Activated naive CD8-positive, alpha-beta T cell treated with anti-CD3 and anti-CD28 coated beads, Interleukin-2, amount 10 ng/mL, durations not matched to agents 7 days and 5 days (primary cell): ENCODE measurements at regions not wholly inside any gene's neighbourhood (a gene's known extent, or its start where the extent isn't known, plus 50 kb on each side); places are given as distances from the start of the nearest gene placed in this dataset.
"Not testable (repeated sequence)": the region's sequence is repeated elsewhere in the genome, so short reads cannot be mapped to it uniquely, and the experiment has no call there.

Experiments used
- ATAC-seq: fragments of 150-1000 bp; cut with Tn5 transposase; one replicate; pipeline ENCODE4 v1.10.0; 2021; ENCODE audit warnings: low read depth, moderate library complexity
- POLR2A ChIA-PET: fragments of 350-600 bp; sonication (Branson Sonifier 250); formaldehyde crosslinking; loops from one replicate; lab custom pipeline; 2021; ENCODE audit warnings: antibody characterized with exemption; lab: Charles Lee
- DNase-seq: peaks from one replicate; pipeline ENCODE4 v3.0.0; 2021
- H3K27ac Mint-ChIP-seq: one replicate; pipeline ENCODE4 v1.8.0; 2022; ENCODE audit warnings: mild to moderate bottlenecking, mixed read lengths
- H3K27me3 Mint-ChIP-seq: one replicate; pipeline ENCODE4 v1.8.0; 2022; ENCODE audit warnings: mild to moderate bottlenecking, moderate library complexity, mixed read lengths
- H3K36me3 Mint-ChIP-seq: one replicate; pipeline ENCODE4 v1.8.0; 2021; ENCODE audit warnings: mild to moderate bottlenecking, mixed read lengths
- H3K4me1 Mint-ChIP-seq: one replicate; pipeline ENCODE4 v1.8.0; 2021; ENCODE audit warnings: mixed read lengths
- H3K4me3 Mint-ChIP-seq: one replicate; pipeline ENCODE4 v1.8.0; 2022; ENCODE audit warnings: mild to moderate bottlenecking, moderate library complexity, mixed read lengths
- H3K9me3 Mint-ChIP-seq: one replicate; pipeline ENCODE4 v1.8.0; 2021; ENCODE audit warnings: mixed read lengths

GRCh38 chr12:127041985-127042625, 1224.9 kb upstream of the TMEM132C start:
- POLR2A ChIA-PET: no interaction called here
- Mint-ChIP-seq H3K4me3 (no peak overlapping the region), H3K27me3 (peaks cover 4% of the 10 kb centered on the region), H3K4me1 (no peaks in the 10 kb centered on the region), H3K9me3 (peaks cover 1% of the 10 kb centered on the region), H3K36me3 (no peaks in the 10 kb centered on the region), H3K27ac (no peak overlapping the region)
- no peak for DNase-seq
- ATAC-seq: no peak

- POLR2A ChIA-PET: no interaction called here
- H3K27ac Mint-ChIP-seq: no peak overlapping the region
These were observed 1223.2 kb upstream of the TMEM132C start for GRCh38 chr12:127043731-127044130.

DNA sequence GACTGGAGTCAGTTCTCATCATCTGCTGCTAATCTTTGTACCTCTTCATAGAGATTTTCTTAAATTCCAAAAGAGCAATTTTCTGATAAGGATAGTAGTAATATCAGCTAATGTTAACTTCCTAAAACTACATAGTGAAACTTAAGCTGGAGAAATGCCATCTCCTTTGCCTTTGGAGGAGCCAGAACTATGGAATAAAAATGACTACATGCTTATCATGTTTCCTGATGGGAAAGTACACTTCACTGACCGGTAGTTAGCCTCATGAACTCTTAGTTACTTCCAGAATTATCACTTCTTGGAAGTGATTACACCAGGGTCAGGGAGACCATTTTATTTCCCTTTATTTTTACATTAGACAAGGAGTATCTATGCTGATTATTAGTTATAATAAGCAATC, 1222.1 kb upstream of the TMEM132C start:
- no peaks in the 10 kb centered on the region for H3K36me3 Mint-ChIP-seq
- H3K4me1 Mint-ChIP-seq: no peaks in the 10 kb centered on the region
- POLR2A ChIA-PET: no interaction called here
- no peak for ATAC-seq
- no peak overlapping the region for H3K4me3 Mint-ChIP-seq
- no peak overlapping the region for H3K27ac Mint-ChIP-seq
- peaks cover 1% of the 10 kb centered on the region for H3K9me3 Mint-ChIP-seq
- no peak for DNase-seq
- H3K27me3 Mint-ChIP-seq: peaks cover 4% of the 10 kb centered on the region

More at GRCh38 chr12:127043731-127044130, 1223.2 kb upstream of the TMEM132C start:
- peaks cover 1% of the 10 kb centered on the region for H3K9me3 Mint-ChIP-seq
- H3K27me3 Mint-ChIP-seq: peaks cover 5% of the 10 kb centered on the region
- DNase-seq (no peak), ATAC-seq (no peak)
- no peak overlapping the region for H3K4me3 Mint-ChIP-seq
- no peaks in the 10 kb centered on the region for H3K36me3 Mint-ChIP-seq
- no peaks in the 10 kb centered on the region for H3K4me1 Mint-ChIP-seq

GRCh38 chr12:127046467-127046866, 1220.5 kb upstream of the TMEM132C start:
- Mint-ChIP-seq H3K9me3 (peaks cover 1% of the 10 kb centered on the region), H3K4me1 (no peaks in the 10 kb centered on the region), H3K4me3 (no peak overlapping the region), H3K27me3 (peaks cover 3% of the 10 kb centered on the region), H3K27ac (no peak overlapping the region), H3K36me3 (no peaks in the 10 kb centered on the region)
- POLR2A ChIA-PET: no interaction called here
- DNase-seq (no peak), ATAC-seq (no peak)

- Mint-ChIP-seq H3K27me3 (peaks cover 4% of the 10 kb centered on the region), H3K27ac (no peak overlapping the region), H3K4me3 (no peak overlapping the region), H3K4me1 (no peaks in the 10 kb centered on the region), H3K36me3 (no peaks in the 10 kb centered on the region), H3K9me3 (no peaks in the 10 kb centered on the region)
- DNase-seq (no peak), ATAC-seq (no peak)
- POLR2A ChIA-PET: no interaction called here
These were observed 1218.9 kb upstream of the TMEM132C start for GRCh38 chr12:127048057-127048456.

- H3K4me3 Mint-ChIP-seq, H3K9me3 Mint-ChIP-seq, H3K27ac Mint-ChIP-seq, H3K4me1 Mint-ChIP-seq, POLR2A ChIA-PET, DNase-seq, H3K27me3 Mint-ChIP-seq, ATAC-seq, H3K36me3 Mint-ChIP-seq: not testable (repeated sequence)
These were observed 1218.4 kb upstream of the TMEM132C start for GRCh38 chr12:127048525-127048924.

- DNase-seq: no peak
- no peak for ATAC-seq
- H3K9me3 Mint-ChIP-seq: no peaks in the 10 kb centered on the region
- H3K36me3 Mint-ChIP-seq: no peaks in the 10 kb centered on the region
- H3K4me3 Mint-ChIP-seq: no peak overlapping the region
- no peak overlapping the region for H3K27ac Mint-ChIP-seq
- POLR2A ChIA-PET: no interaction called here
- H3K27me3 Mint-ChIP-seq: peaks cover 4% of the 10 kb centered on the region
- no peaks in the 10 kb centered on the region for H3K4me1 Mint-ChIP-seq
These were observed 1215.8 kb upstream of the TMEM132C start for GRCh38 chr12:127051139-127051538.

DNA sequence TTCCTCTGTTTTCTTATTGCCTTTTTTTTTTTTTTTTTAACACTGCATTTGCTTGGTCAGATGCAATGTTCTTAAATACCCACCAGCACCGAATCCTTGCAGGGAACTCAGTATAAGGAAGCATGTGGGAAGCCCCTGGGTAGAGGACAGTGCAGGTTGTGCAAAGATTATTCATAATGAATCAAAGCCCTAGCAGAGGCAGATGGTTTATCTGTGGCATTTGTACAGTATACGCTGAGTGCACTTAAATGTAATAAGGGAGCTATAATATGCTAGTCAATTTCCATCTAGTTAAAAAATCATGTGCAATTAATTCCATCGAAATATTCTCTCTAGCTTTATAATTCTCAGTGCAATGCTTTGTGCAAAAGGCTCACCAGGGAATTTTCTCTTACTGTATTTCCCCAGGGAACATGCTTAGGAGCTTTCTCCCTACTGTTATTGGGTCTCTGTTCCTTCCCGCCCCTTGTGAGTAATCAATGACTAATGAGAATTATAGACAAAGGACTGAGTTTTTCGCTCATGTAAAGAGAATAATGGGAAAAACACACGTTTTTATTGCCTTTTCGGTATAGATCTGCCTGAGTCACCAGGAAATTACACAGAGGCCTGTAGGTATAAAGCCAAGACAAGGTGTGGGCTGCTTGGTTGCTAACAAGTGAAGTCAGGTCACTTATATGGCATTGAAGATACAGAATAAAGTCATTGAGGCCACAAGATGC, 1214.3 kb upstream of the TMEM132C start:
- POLR2A ChIA-PET: no interaction called here
- no peaks in the 10 kb centered on the region for H3K4me1 Mint-ChIP-seq
- H3K36me3 Mint-ChIP-seq: no peaks in the 10 kb centered on the region
- H3K9me3 Mint-ChIP-seq: no peaks in the 10 kb centered on the region
- H3K4me3 Mint-ChIP-seq: no peak overlapping the region
- H3K27ac Mint-ChIP-seq: no peak overlapping the region
- DNase-seq (no peak), ATAC-seq (no peak)
- H3K27me3 Mint-ChIP-seq: peaks cover 2% of the 10 kb centered on the region

- POLR2A ChIA-PET: no interaction called here
- Mint-ChIP-seq H3K27ac (no peak overlapping the region), H3K36me3 (no peaks in the 10 kb centered on the region), H3K4me1 (no peaks in the 10 kb centered on the region), H3K4me3 (no peak overlapping the region), H3K9me3 (no peaks in the 10 kb centered on the region), H3K27me3 (peaks cover 2% of the 10 kb centered on the region)
- DNase-seq (no peak), ATAC-seq (no peak)
These were observed 1212.4 kb upstream of the TMEM132C start for GRCh38 chr12:127054531-127054930.

- Mint-ChIP-seq H3K36me3 (no peaks in the 10 kb centered on the region), H3K9me3 (no peaks in the 10 kb centered on the region), H3K4me1 (no peaks in the 10 kb centered on the region), H3K4me3 (no peak overlapping the region), H3K27me3 (no peaks in the 10 kb centered on the region), H3K27ac (no peak overlapping the region)
- DNase-seq: no peak
- ATAC-seq: no peak
- POLR2A ChIA-PET: no interaction called here
These were observed 1206.6 kb upstream of the TMEM132C start for GRCh38 chr12:127060310-127060847.

DNA sequence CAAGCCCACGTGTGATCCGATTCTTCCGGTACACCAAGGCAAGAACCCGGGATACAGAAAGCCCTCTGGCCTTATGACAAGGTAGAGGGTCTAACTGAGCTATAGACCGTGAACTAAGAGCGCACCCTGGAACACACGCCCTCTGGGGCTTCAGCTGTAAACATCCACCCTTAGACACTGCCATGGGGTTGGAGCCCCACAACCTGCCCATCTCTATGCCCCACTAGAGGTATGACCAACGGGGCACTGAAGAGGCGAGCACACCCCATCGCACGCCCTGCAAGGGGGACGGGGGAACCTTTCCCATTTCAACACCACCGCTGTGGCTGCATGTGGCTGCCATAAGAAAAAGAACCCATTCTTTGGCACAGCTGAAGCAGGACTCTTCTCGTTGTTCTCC, 1206.0 kb upstream of the TMEM132C start:
- ATAC-seq (no peak), DNase-seq (no peak)
- POLR2A ChIA-PET: no interaction called here
- Mint-ChIP-seq H3K36me3 (no peaks in the 10 kb centered on the region), H3K4me3 (no peak overlapping the region), H3K27me3 (no peaks in the 10 kb centered on the region), H3K4me1 (no peaks in the 10 kb centered on the region), H3K9me3 (no peaks in the 10 kb centered on the region), H3K27ac (no peak overlapping the region)

- POLR2A ChIA-PET: no interaction called here
- Mint-ChIP-seq H3K9me3 (no peaks in the 10 kb centered on the region), H3K4me1 (no peaks in the 10 kb centered on the region), H3K27ac (no peak overlapping the region), H3K27me3 (no peaks in the 10 kb centered on the region), H3K4me3 (no peak overlapping the region), H3K36me3 (no peaks in the 10 kb centered on the region)
- ATAC-seq (no peak), DNase-seq (no peak)
These were observed 1203.5 kb upstream of the TMEM132C start for GRCh38 chr12:127063339-127064072.

DNA sequence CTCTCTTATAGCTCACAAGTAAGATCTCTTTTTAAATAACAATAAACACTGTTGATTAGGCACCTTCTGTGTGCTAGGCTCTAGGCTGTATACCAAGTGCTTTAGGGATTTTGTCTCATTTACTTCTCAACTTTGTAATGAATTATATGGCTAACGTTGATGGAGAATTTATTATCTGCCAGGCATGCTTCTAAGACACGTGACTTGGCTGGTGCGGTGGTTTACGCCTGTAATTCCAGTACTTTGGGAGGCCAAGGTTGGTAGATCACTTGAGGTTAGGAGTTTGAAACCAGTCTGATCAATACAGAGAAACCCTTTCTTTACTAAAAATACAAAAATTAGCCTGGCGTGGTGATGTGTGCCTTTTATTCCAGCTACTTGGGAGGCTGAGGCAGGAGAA, 1202.8 kb upstream of the TMEM132C start:
- Mint-ChIP-seq H3K27me3 (no peaks in the 10 kb centered on the region), H3K4me1 (no peaks in the 10 kb centered on the region), H3K9me3 (no peaks in the 10 kb centered on the region), H3K36me3 (no peaks in the 10 kb centered on the region), H3K27ac (no peak overlapping the region), H3K4me3 (no peak overlapping the region)
- no peak for DNase-seq
- no peak for ATAC-seq
- POLR2A ChIA-PET: no interaction called here
